Effector memory CD8-positive, alpha-beta T cell (primary cell): ENCODE measurements at regions not wholly inside any gene's neighbourhood (a gene's known extent, or its start where the extent isn't known, plus 50 kb on each side); places are given as distances from the start of the nearest gene placed in this dataset.

Source experiments
- ATAC-seq: fragments of 150-1000 bp; cut with Tn5 transposase; replicated peaks from 2 replicates; pipeline ENCODE4 v1.10.0; 2021; ENCODE audit warnings: mild to moderate bottlenecking, moderate library complexity
- DNase-seq, 3 experiments: peaks; one replicate each; pipeline ENCODE4 v3.0.0; 2021
- H3K27ac Mint-ChIP-seq, 2 donors: one replicate each; pipeline ENCODE4 v1.8.0; 2022; ENCODE audit warnings: mild to moderate bottlenecking in 2 of 2, mixed read lengths in 2 of 2, moderate library complexity in 2 of 2
- H3K27me3 Mint-ChIP-seq, 2 donors: one replicate each; pipeline ENCODE4 v1.8.0; 2022; ENCODE audit warnings: mixed read lengths in 2 of 2
- H3K36me3 Mint-ChIP-seq: one replicate; pipeline ENCODE4 v1.8.0; 2022; ENCODE audit warnings: mild to moderate bottlenecking, moderate library complexity, mixed read lengths; ENCODE audit not compliant: insufficient read depth
- H3K4me1 Mint-ChIP-seq, 2 donors: one replicate each; pipeline ENCODE4 v1.8.0; 2022; ENCODE audit warnings: low read depth in 2 of 2, mixed read lengths in 2 of 2
- H3K4me3 Mint-ChIP-seq, 2 donors: one replicate each; pipeline ENCODE4 v1.8.0; 2022; ENCODE audit warnings: mild to moderate bottlenecking in 2 of 2, mixed read lengths in 2 of 2, moderate library complexity in 2 of 2
- H3K9me3 Mint-ChIP-seq, 2 donors: one replicate each; pipeline ENCODE4 v1.8.0; 2022; ENCODE audit warnings: mixed read lengths in 2 of 2

- Mint-ChIP-seq H3K27ac (no peak overlapping the region), H3K27me3 (peaks cover 43 to 46% of the 10 kb centered on the region in 2 donors), H3K4me1 (no peaks in the 10 kb centered on the region), H3K9me3 (peaks cover 6 to 11% of the 10 kb centered on the region in 2 donors), H3K4me3 (no peak overlapping the region), H3K36me3 (no peaks in the 10 kb centered on the region)
- DNase-seq (no peak), ATAC-seq (no peak)
These were observed 130.6 kb upstream of the SALL3 start for GRCh38 chr18:78849046-78849445.

GRCh38 chr18:78849458-78849857 is 130.2 kb upstream of the SALL3 start:
- peaks cover 6 to 11% of the 10 kb centered on the region in 2 donors for H3K9me3 Mint-ChIP-seq

GRCh38 chr18:78853341-78853740 is 126.3 kb upstream of the SALL3 start:
- H3K4me1 Mint-ChIP-seq, result no peaks in the 10 kb centered on the region
- peaks cover 6 to 7% of the 10 kb centered on the region in 2 donors for H3K9me3 Mint-ChIP-seq
- H3K27me3 Mint-ChIP-seq, result peaks cover 17 to 39% of the 10 kb centered on the region in 2 donors
- no peak overlapping the region for H3K4me3 Mint-ChIP-seq
- no peaks in the 10 kb centered on the region for H3K36me3 Mint-ChIP-seq
- no peak overlapping the region for H3K27ac Mint-ChIP-seq
- ATAC-seq (no peak), DNase-seq (no peak)

More at GRCh38 chr18:78849458-78849857, 130.2 kb upstream of the SALL3 start:
- Mint-ChIP-seq H3K36me3 (no peaks in the 10 kb centered on the region), H3K4me3 (no peak overlapping the region), H3K4me1 (no peaks in the 10 kb centered on the region), H3K27me3 (peaks cover 42 to 44% of the 10 kb centered on the region in 2 donors), H3K27ac (no peak overlapping the region)
- DNase-seq, result no peak
- ATAC-seq, result no peak

GRCh38 chr18:78855188-78855587 is 124.4 kb upstream of the SALL3 start:
- H3K27ac Mint-ChIP-seq, result no peak overlapping the region
- ATAC-seq, result no peak

GRCh38 chr18:78856569-78857313 is 122.9 kb upstream of the SALL3 start:
- peaks cover 0 to 1% of the 10 kb centered on the region in 2 donors for H3K9me3 Mint-ChIP-seq
- DNase-seq, result no peak
- H3K27ac Mint-ChIP-seq, result no peak overlapping the region
- no peaks in the 10 kb centered on the region for H3K36me3 Mint-ChIP-seq
- no peak overlapping the region for H3K4me3 Mint-ChIP-seq
- no peak for ATAC-seq
- peaks cover 31 to 45% of the 10 kb centered on the region in 2 donors for H3K27me3 Mint-ChIP-seq
- no peaks in the 10 kb centered on the region for H3K4me1 Mint-ChIP-seq

More at GRCh38 chr18:78855188-78855587, 124.4 kb upstream of the SALL3 start:
- no peaks in the 10 kb centered on the region for H3K4me1 Mint-ChIP-seq
- no peak overlapping the region for H3K4me3 Mint-ChIP-seq
- peaks cover 2% of the 10 kb centered on the region in 2 donors for H3K9me3 Mint-ChIP-seq
- H3K27me3 Mint-ChIP-seq, result peaks cover 19 to 31% of the 10 kb centered on the region in 2 donors
- H3K36me3 Mint-ChIP-seq, result no peaks in the 10 kb centered on the region
- no peak for DNase-seq

GRCh38 chr18:78857314-78858150 is 122.1 kb upstream of the SALL3 start:
- no peak for DNase-seq
- Mint-ChIP-seq H3K27me3 (peaks cover 39 to 52% of the 10 kb centered on the region in 2 donors), H3K36me3 (no peaks in the 10 kb centered on the region), H3K4me3 (no peak overlapping the region), H3K4me1 (no peaks in the 10 kb centered on the region), H3K9me3 (no peaks in the 10 kb centered on the region), H3K27ac (no peak overlapping the region)
- no peak for ATAC-seq

DNA sequence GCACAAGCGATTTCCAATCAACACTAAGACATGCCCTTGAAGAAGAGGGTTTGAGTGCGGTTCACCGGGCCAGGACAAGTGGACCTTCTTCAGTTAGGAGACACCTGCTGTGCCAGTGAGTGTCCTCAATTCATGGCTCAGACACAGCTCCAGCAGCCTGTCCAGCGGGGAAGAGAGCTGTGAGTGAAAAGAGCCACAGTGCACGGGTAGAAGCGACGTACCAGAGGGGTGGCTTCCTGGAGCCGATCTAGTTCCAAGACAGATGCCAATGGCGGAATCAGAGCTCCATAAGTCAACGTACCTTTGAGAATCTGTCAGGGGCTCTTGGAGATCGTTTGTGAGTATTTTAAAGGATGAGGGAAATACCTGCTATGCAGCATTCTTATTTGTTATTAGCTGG is 119.9 kb upstream of the SALL3 start:
- Mint-ChIP-seq H3K4me1 (no peaks in the 10 kb centered on the region), H3K27ac (no peak overlapping the region), H3K36me3 (no peaks in the 10 kb centered on the region), H3K9me3 (no peaks in the 10 kb centered on the region), H3K27me3 (peaks cover 48 to 59% of the 10 kb centered on the region in 2 donors), H3K4me3 (no peak overlapping the region)
- ATAC-seq (no peak), DNase-seq (no peak)

DNA sequence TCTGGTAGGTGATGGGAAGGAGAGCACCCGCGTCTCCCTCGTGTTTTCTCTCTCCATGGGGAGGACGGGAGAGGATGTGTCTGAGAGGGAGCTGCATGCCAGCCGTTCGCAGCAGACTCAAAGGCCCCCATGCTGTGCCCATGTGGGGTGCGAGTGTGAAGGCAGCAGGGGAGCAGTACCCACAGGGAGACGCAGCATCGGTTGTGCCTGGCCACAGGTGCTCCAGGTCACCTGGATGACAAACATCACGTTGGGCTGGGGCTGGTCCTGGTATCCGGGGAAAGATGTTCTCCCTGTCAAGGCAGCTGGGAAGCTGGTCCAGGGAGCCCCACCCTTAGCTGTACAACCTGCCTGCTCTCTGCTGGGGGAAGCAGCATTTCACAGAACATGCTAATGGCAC is 119.5 kb upstream of the SALL3 start:
- Mint-ChIP-seq H3K27me3 (peaks cover 52 to 59% of the 10 kb centered on the region in 2 donors), H3K27ac (no peak overlapping the region), H3K36me3 (no peaks in the 10 kb centered on the region), H3K4me1 (no peaks in the 10 kb centered on the region), H3K9me3 (no peaks in the 10 kb centered on the region), H3K4me3 (no peak overlapping the region)
- ATAC-seq, result no peak
- no peak for DNase-seq

DNA sequence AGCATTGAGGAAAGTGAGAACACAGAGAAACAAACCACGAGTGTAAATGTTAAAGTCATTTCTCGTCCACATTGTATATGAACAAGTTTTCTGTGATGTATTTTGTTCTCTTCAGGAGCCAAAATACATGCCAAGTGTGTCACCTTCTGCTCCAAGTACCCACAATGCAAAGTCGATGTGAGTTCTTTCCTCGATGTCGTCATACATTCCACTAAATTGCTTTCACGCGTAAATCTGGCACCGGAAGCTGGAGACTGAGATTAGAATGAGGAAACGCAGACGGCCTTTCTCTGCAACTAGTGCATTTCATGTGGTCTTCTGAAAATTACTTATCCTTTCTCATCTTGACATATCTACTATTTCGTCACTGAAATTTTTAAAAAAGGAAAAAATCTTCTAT is 118.5 kb upstream of the SALL3 start:
- Mint-ChIP-seq H3K36me3 (no peaks in the 10 kb centered on the region), H3K27me3 (peaks cover 52 to 65% of the 10 kb centered on the region in 2 donors), H3K9me3 (no peaks in the 10 kb centered on the region), H3K4me1 (no peaks in the 10 kb centered on the region), H3K4me3 (no peak overlapping the region), H3K27ac (no peak overlapping the region)
- ATAC-seq (no peak), DNase-seq (no peak)

DNA sequence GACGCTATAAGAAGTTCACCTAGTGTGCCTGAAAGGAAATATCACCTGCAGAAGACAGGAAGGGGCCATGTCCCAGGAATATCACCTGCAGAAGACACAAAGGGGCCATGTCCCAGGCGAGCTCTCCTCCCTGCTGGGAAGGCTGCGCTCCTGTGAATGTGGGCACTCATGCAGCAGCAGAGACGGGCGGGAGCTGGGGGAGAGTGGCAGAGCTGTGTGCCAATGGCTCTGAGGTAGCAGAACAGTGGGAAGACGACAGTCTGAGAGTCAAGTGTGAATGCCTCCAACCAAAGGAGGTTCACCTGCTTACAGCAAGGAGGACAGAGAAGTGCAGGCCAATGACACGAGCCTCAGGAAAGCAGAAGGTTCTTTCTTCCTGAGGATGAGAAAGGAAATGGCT is 117.9 kb upstream of the SALL3 start:
- H3K36me3 Mint-ChIP-seq, result no peaks in the 10 kb centered on the region
- no peak for DNase-seq
- no peaks in the 10 kb centered on the region for H3K9me3 Mint-ChIP-seq
- H3K4me1 Mint-ChIP-seq, result no peaks in the 10 kb centered on the region
- ATAC-seq, result no peak
- peaks cover 52 to 65% of the 10 kb centered on the region in 2 donors for H3K27me3 Mint-ChIP-seq
- no peak overlapping the region for H3K4me3 Mint-ChIP-seq
- H3K27ac Mint-ChIP-seq, result no peak overlapping the region

- Mint-ChIP-seq H3K4me3 (no peak overlapping the region), H3K36me3 (no peaks in the 10 kb centered on the region), H3K9me3 (no peaks in the 10 kb centered on the region), H3K27me3 (peaks cover 52 to 65% of the 10 kb centered on the region in 2 donors), H3K27ac (no peak overlapping the region), H3K4me1 (no peaks in the 10 kb centered on the region)
- ATAC-seq, result no peak
- DNase-seq, result no peak
These were observed 117.2 kb upstream of the SALL3 start for GRCh38 chr18:78862395-78862794.

GRCh38 chr18:78865056-78865598 is 114.5 kb upstream of the SALL3 start:
- DNase-seq (no peak), ATAC-seq (no peak)
- Mint-ChIP-seq H3K4me3 (no peak overlapping the region), H3K27me3 (peaks cover 50 to 74% of the 10 kb centered on the region in 2 donors), H3K9me3 (no peaks in the 10 kb centered on the region), H3K4me1 (no peaks in the 10 kb centered on the region), H3K27ac (no peak overlapping the region), H3K36me3 (no peaks in the 10 kb centered on the region)

GRCh38 chr18:78865771-78866310 is 113.8 kb upstream of the SALL3 start:
- Mint-ChIP-seq H3K4me1 (no peaks in the 10 kb centered on the region), H3K27ac (no peak overlapping the region), H3K36me3 (no peaks in the 10 kb centered on the region), H3K27me3 (peaks cover 44 to 74% of the 10 kb centered on the region in 2 donors), H3K4me3 (no peak overlapping the region), H3K9me3 (no peaks in the 10 kb centered on the region)
- no peak for DNase-seq
- ATAC-seq, result no peak
